KMS-11 (cell line): ENCODE measurements at regions not wholly inside any gene's neighbourhood (a gene's known extent, or its start where the extent isn't known, plus 50 kb on each side); places are given as distances from the start of the nearest gene placed in this dataset.

Experiments
- H2AFZ ChIP-seq: fragments of 200-600 bp; sonication (generic); 2 replicates; pipeline ENCODE4 v1.6.1; 2016; ENCODE audit warnings: antibody characterized with exemption, mixed run types, low read depth
- H3K27ac ChIP-seq: fragments of 200-600 bp; sonication (generic); 2 replicates; pipeline ENCODE4 v1.6.1; 2016; ENCODE audit warnings: mild to moderate bottlenecking, mixed run types
- H3K27me3 ChIP-seq: fragments of 200-600 bp; sonication (generic); 2 replicates; pipeline ENCODE4 v1.6.1; 2017; ENCODE audit warnings: mild to moderate bottlenecking, low read depth, mixed run types, moderate library complexity; ENCODE audit not compliant: insufficient read depth
- H3K36me3 ChIP-seq: fragments of 200-600 bp; sonication (generic); 2 replicates; pipeline ENCODE4 v1.6.1; 2017; ENCODE audit warnings: mild to moderate bottlenecking, mixed run types; ENCODE audit not compliant: insufficient read depth
- H3K4me1 ChIP-seq: fragments of 200-600 bp; sonication (generic); 2 replicates; pipeline ENCODE4 v1.6.1; 2016; ENCODE audit warnings: mild to moderate bottlenecking, low read depth, mixed run types; ENCODE audit not compliant: poor library complexity, severe bottlenecking
- H3K4me2 ChIP-seq: fragments of 200-600 bp; sonication (generic); 2 replicates; pipeline ENCODE4 v1.7.0; 2016; ENCODE audit warnings: mild to moderate bottlenecking, mixed run types
- H3K4me3 ChIP-seq: fragments of 200-600 bp; sonication (generic); IDR thresholded peaks from 2 replicates; pipeline ENCODE4 v1.6.1; 2017; ENCODE audit warnings: low read depth, low read length, mixed read lengths; ENCODE audit not compliant: insufficient read depth
- H3K79me2 ChIP-seq: fragments of 200-600 bp; sonication (generic); 2 replicates; pipeline ENCODE4 v1.6.1; 2016; ENCODE audit warnings: low read depth, mixed run types; ENCODE audit not compliant: insufficient read depth
- H3K9ac ChIP-seq: fragments of 200-600 bp; sonication (generic); 2 replicates; pipeline ENCODE4 v1.6.1; 2016; ENCODE audit warnings: mild to moderate bottlenecking, mixed run types
- H4K20me1 ChIP-seq: fragments of 200-600 bp; sonication (generic); 2 replicates; pipeline ENCODE4 v1.6.1; 2016; ENCODE audit warnings: mild to moderate bottlenecking, mixed run types; ENCODE audit not compliant: insufficient read depth
- CTCF ChIP-seq: fragments of 200-600 bp; sonication (generic); conservative IDR thresholded peaks from 2 replicates; pipeline ENCODE4 v1.6.1; 2017; ENCODE audit warnings: low read depth, mild to moderate bottlenecking, antibody characterized with exemption, low read length, moderate library complexity, mixed read lengths

DNA sequence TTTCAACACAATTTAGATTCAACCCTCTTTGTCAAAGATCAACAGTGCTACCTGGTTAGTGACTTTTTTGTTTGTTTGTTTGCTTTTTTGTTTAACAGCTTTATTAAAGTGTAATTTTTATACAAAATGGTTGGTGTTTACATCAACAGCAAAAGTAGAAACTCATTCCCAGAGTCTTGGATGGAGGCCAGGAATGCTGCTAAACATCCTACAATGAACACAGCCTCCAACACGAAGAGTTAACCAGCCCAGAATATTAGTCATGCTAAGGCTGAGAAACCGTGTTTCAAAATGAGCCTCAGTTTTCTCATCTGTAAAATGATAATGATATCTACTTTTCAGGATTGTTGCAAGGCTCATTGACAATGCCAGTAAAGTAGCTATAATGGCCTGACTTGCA, 211.0 kb upstream of the MAF start:
- Histone ChIP-seq H3K27ac (no peak overlapping the region), H3K4me2 (no peak overlapping the region), H3K36me3 (no peaks in the 10 kb centered on the region), H3K4me3 (no peak overlapping the region), H4K20me1 (no peaks in the 10 kb centered on the region), H3K4me1 (no peaks in the 10 kb centered on the region), H3K79me2 (no peaks in the 10 kb centered on the region), H2AFZ (no peak overlapping the region), H3K27me3 (no peaks in the 10 kb centered on the region), H3K9ac (no peak overlapping the region)
- TF ChIP-seq CTCF = no peak

- Histone ChIP-seq H3K9ac (no peak overlapping the region), H3K79me2 (no peaks in the 10 kb centered on the region), H2AFZ (no peak overlapping the region), H3K4me1 (no peaks in the 10 kb centered on the region), H4K20me1 (no peaks in the 10 kb centered on the region), H3K36me3 (no peaks in the 10 kb centered on the region), H3K4me2 (no peak overlapping the region), H3K27me3 (no peaks in the 10 kb centered on the region), H3K27ac (no peak overlapping the region), H3K4me3 (no peak overlapping the region)
- TF ChIP-seq CTCF = no peak
These were observed 210.1 kb upstream of the MAF start for GRCh38 chr16:79810449-79811189.

DNA sequence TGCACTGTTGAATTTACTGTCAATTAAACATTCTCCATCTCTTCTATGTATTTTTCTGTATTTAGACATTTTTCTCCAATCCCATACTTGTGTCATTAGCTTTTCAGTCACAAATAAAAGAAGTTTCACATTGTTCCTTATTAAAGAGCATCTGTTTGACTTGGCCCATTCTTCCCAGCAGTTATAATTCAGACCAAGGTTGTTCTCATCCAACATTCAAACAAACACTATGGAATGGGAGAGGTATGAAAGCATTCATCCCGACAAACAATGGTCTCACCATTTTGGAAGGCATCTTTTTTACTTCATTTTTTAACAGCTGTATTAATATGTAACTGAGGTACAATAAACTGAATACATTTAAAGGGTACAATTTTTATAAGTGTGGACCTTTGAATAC, 208.8 kb upstream of the MAF start:
- Histone ChIP-seq H3K4me3 (no peak overlapping the region), H3K36me3 (no peaks in the 10 kb centered on the region), H3K27me3 (no peaks in the 10 kb centered on the region), H3K27ac (no peak overlapping the region), H3K79me2 (no peaks in the 10 kb centered on the region), H3K9ac (no peak overlapping the region), H2AFZ (no peak overlapping the region), H3K4me2 (no peak overlapping the region), H4K20me1 (no peaks in the 10 kb centered on the region), H3K4me1 (no peaks in the 10 kb centered on the region)
- no peak for TF ChIP-seq CTCF

- no peak overlapping the region for H3K27ac ChIP-seq
- no peak overlapping the region for H3K4me2 ChIP-seq
- no peak for TF ChIP-seq CTCF
- H3K79me2 ChIP-seq = no peaks in the 10 kb centered on the region
- H3K4me1 ChIP-seq = no peaks in the 10 kb centered on the region
- H2AFZ ChIP-seq = no peak overlapping the region
- no peaks in the 10 kb centered on the region for H3K36me3 ChIP-seq
- no peak overlapping the region for H3K9ac ChIP-seq
- no peak overlapping the region for H3K4me3 ChIP-seq
- H3K27me3 ChIP-seq = no peaks in the 10 kb centered on the region
- H4K20me1 ChIP-seq = no peaks in the 10 kb centered on the region
These were observed 208.2 kb upstream of the MAF start for GRCh38 chr16:79808731-79809130.
